ENCODE measurements at regions not wholly inside any gene's neighbourhood (a gene's known extent, or its start where the extent isn't known, plus 50 kb on each side); places are given as distances from the start of the nearest gene placed in this dataset.

GRCh38 chr1:230591678-230592077 is 50.6 kb upstream of the COG2 start:
- TF ChIP-seq CTCF (IDR thresholded peaks at IDR 0.05; ENCODE audit: insufficient read depth, low read length, poor library complexity, severe bottlenecking): no peak
- DNase-seq (ENCODE audit: extremely low read depth, insufficient read length): no peak
- Histone ChIP-seq H3K27me3 (replicated peaks; ENCODE audit: control insufficient read depth, insufficient read depth, low read length) (no peaks in the 10 kb centered on the region), H3K4me3 (replicated peaks; ENCODE audit: low read depth, low read length) (no peak overlapping the region), H3K36me3 (ENCODE audit: control insufficient read depth, insufficient read depth, low read length) (no peaks in the 10 kb centered on the region)

GRCh38 chr1:230589951-230590350 is 52.3 kb upstream of the COG2 start:
- no peak for TF ChIP-seq CTCF (IDR thresholded peaks at IDR 0.05; ENCODE audit: insufficient read depth, low read length, poor library complexity, severe bottlenecking)
- H3K4me3 ChIP-seq (replicated peaks; ENCODE audit: low read depth, low read length): no peak overlapping the region
- no peak for DNase-seq (ENCODE audit: extremely low read depth, insufficient read length)
- H3K27me3 ChIP-seq (replicated peaks; ENCODE audit: control insufficient read depth, insufficient read depth, low read length): no peaks in the 10 kb centered on the region
- no peaks in the 10 kb centered on the region for H3K36me3 ChIP-seq (ENCODE audit: control insufficient read depth, insufficient read depth, low read length)

GRCh38 chr1:230588323-230588746 is 53.9 kb upstream of the COG2 start:
- DNase-seq (ENCODE audit: extremely low read depth, insufficient read length): no peak
- TF ChIP-seq CTCF (IDR thresholded peaks at IDR 0.05; ENCODE audit: insufficient read depth, low read length, poor library complexity, severe bottlenecking): no peak
- H3K36me3 ChIP-seq (ENCODE audit: control insufficient read depth, insufficient read depth, low read length): no peaks in the 10 kb centered on the region
- no peaks in the 10 kb centered on the region for H3K27me3 ChIP-seq (replicated peaks; ENCODE audit: control insufficient read depth, insufficient read depth, low read length)
- no peak overlapping the region for H3K4me3 ChIP-seq (replicated peaks; ENCODE audit: low read depth, low read length)

GRCh38 chr1:230587061-230587460 is 55.2 kb upstream of the COG2 start:
- no peak overlapping the region for H3K4me3 ChIP-seq (replicated peaks; ENCODE audit: low read depth, low read length)
- H3K27me3 ChIP-seq (replicated peaks; ENCODE audit: control insufficient read depth, insufficient read depth, low read length): no peaks in the 10 kb centered on the region
- TF ChIP-seq CTCF (IDR thresholded peaks at IDR 0.05; ENCODE audit: insufficient read depth, low read length, poor library complexity, severe bottlenecking): no peak
- H3K36me3 ChIP-seq (ENCODE audit: control insufficient read depth, insufficient read depth, low read length): no peaks in the 10 kb centered on the region
- DNase-seq (ENCODE audit: extremely low read depth, insufficient read length): no peak

GRCh38 chr1:230584660-230585059 is 57.6 kb upstream of the COG2 start:
- no peak overlapping the region for H3K4me3 ChIP-seq (replicated peaks; ENCODE audit: low read depth, low read length)
- no peaks in the 10 kb centered on the region for H3K27me3 ChIP-seq (replicated peaks; ENCODE audit: control insufficient read depth, insufficient read depth, low read length)
- no peaks in the 10 kb centered on the region for H3K36me3 ChIP-seq (ENCODE audit: control insufficient read depth, insufficient read depth, low read length)
- DNase-seq (ENCODE audit: extremely low read depth, insufficient read length): no peak
- TF ChIP-seq CTCF (IDR thresholded peaks at IDR 0.05; ENCODE audit: insufficient read depth, low read length, poor library complexity, severe bottlenecking): no peak

GRCh38 chr1:230581446-230582079 is 60.7 kb upstream of the COG2 start:
- H3K27me3 ChIP-seq (replicated peaks; ENCODE audit: control insufficient read depth, insufficient read depth, low read length): no peaks in the 10 kb centered on the region
- peak; percentile 15 for TF ChIP-seq CTCF (IDR thresholded peaks at IDR 0.05; ENCODE audit: insufficient read depth, low read length, poor library complexity, severe bottlenecking)
- no peak for DNase-seq (ENCODE audit: extremely low read depth, insufficient read length)
- no peaks in the 10 kb centered on the region for H3K36me3 ChIP-seq (ENCODE audit: control insufficient read depth, insufficient read depth, low read length)
- H3K4me3 ChIP-seq (replicated peaks; ENCODE audit: low read depth, low read length): no peak overlapping the region
